Heart left ventricle (tissue), 13 donors: ENCODE measurements at regions not wholly inside any gene's neighbourhood (a gene's known extent, or its start where the extent isn't known, plus 50 kb on each side); places are given as distances from the start of the nearest gene placed in this dataset.

ENCODE experiments used
- POLR2A ChIP-seq, 2 donors: fragments of 450-650 bp; IDR thresholded peaks; one replicate each; pipeline ENCODE4 v1.6.1; 2017; ENCODE audit warnings: antibody characterized with exemption in 2 of 2, mild to moderate bottlenecking in 2 of 2, moderate library complexity in 2 of 2
- TF ChIP-seq, protein P1 (sequence below), 12 donors: fragments of 200-600 bp; sonication (generic) in 4 of 12; IDR thresholded peaks; one replicate each; pipeline versions ENCODE4 v1.5.0 to v1.8.0; 2018 to 2022; ENCODE audit warnings: antibody characterized with exemption in 12 of 12, mild to moderate bottlenecking in 5 of 12
- donor health status: ischemic (EF 13 %, LVEDD 7.1; RV severe dilation, severe dysfunction).
- donor health status: DM: no; HTN: yes; CAD: no.
- donor health status: DM: no; HTN: no; CAD: no.
- donor health status: ischemic (EF 25% LVEDD 6.9; RV normal size, moderate dysfunction).
- donor health status: ischemic (EF 25% LVEDD 5.7; RV mildly dilated, moderate dysfunction).
- donor health status: ischemic (EF 35%, LVEDD 5.7; RV mildly dilated, moderate dysfunction).
- donor health status: nonischemic (EF 11% LVEDD 7.7; RV severe dilation, severe dysfunction).
- donor health status: DM: yes; HTN: yes; CAD: no.
- donor health status: PGD.
- donor health status: ischemic (EF 29% LVEDD 5.4; RV normal size, mild dysfunction).
- donor health status: nonischemic (EF 23%, LVEDD 6.1; RV moderate dilation, normal function).

DNA sequence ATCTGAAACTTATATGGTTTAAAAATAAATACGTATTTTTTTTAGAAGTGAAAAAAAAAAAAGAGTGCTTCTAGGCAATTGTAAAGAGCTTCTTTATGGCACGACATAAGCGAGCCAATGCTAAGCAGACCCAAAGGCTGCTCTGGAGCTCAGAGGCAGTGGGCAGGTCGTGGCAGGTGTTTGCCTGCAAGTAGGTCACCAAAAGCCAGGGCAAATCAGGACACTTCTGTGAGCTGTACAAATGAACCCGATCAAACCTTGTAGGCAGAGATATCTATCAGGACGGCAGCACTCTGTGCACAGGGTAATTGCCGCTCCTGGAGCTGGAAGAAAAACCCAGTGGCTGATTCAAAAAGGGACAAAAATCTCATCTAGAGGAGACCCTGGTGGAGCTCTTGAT lies 75.9 kb downstream of the IRX2 start:
- TF ChIP-seq, protein P1, sequence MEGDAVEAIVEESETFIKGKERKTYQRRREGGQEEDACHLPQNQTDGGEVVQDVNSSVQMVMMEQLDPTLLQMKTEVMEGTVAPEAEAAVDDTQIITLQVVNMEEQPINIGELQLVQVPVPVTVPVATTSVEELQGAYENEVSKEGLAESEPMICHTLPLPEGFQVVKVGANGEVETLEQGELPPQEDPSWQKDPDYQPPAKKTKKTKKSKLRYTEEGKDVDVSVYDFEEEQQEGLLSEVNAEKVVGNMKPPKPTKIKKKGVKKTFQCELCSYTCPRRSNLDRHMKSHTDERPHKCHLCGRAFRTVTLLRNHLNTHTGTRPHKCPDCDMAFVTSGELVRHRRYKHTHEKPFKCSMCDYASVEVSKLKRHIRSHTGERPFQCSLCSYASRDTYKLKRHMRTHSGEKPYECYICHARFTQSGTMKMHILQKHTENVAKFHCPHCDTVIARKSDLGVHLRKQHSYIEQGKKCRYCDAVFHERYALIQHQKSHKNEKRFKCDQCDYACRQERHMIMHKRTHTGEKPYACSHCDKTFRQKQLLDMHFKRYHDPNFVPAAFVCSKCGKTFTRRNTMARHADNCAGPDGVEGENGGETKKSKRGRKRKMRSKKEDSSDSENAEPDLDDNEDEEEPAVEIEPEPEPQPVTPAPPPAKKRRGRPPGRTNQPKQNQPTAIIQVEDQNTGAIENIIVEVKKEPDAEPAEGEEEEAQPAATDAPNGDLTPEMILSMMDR (IDR thresholded peaks at IDR 0.05): no peak
- no peak for TF ChIP-seq POLR2A (IDR thresholded peaks at IDR 0.05)
